Putamen (tissue), 1 donor: ENCODE measurements at regions not wholly inside any gene's neighbourhood (a gene's known extent, or its start where the extent isn't known, plus 50 kb on each side); places are given as distances from the start of the nearest gene placed in this dataset.

Source experiments
- DNase-seq: peaks from one replicate; pipeline ENCODE4 v3.0.0-alpha.2; 2016; ENCODE audit warnings: low spot score

- DNase-seq = no peak
Observed at GRCh38 chr7:108973075-108973474, 403.4 kb downstream of the DNAJB9 start.

DNA sequence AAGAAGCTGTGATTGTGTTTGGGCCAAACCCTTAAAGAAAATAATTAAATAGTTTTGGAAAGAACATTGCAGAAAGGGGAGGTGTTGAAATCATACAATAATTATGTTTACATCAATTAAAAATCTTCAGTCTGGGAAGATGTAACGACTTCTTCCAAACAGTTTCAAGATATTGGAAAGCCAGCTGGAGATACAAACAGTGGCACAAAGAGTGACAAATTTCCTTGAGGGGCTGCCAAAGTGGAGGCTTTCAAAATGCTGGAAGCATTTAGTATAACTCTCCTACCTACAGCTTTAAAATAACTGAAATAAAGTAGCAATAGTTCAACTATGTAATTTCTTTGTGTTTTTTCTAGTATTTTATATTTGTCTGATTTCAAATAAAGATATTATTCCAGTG, 405.0 kb downstream of the DNAJB9 start:
- DNase-seq = no peak

GRCh38 chr7:108985037-108985436, 415.4 kb downstream of the DNAJB9 start:
- no peak for DNase-seq

DNA sequence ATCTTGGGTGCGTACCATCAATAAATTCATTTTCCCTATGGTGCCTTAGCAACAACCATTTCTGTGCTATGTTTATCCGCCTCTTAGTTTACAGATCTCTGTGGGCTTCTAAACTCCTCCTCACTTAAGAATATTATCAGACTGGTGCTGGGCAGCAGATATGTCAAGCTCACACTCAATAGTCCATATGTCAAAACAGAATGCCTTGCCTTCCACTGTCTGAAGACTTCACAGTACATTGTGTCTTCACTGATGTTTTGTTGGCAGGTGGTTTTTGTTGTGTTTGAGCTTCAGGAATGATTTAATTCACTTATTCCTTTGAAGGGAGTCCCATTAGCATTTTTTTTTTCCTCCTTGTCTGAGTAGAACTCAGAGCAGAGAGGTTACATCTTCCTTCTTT, 419.6 kb downstream of the DNAJB9 start:
- DNase-seq = no peak

DNA sequence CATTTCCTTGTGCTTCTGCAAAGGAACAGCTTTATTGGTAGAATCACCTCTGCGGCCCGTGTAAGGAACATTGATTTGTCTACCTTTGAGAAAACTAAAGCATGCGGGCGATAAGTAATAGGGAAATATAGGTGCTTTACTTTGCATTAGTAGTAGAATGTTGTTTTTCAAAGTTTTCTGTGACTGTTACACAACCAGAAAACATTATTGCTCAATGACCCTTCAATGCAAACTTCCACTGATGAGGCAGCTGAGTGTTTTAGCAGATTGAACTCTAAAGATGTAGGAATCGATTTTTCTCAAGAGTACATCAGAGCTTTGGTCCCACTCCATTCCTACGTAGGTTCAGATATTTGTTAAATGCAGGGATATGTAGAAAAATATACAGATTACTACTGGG, 427.8 kb downstream of the DNAJB9 start:
- no peak for DNase-seq

- DNase-seq = no peak
Observed at GRCh38 chr7:109003742-109004141, 434.1 kb downstream of the DNAJB9 start.

DNA sequence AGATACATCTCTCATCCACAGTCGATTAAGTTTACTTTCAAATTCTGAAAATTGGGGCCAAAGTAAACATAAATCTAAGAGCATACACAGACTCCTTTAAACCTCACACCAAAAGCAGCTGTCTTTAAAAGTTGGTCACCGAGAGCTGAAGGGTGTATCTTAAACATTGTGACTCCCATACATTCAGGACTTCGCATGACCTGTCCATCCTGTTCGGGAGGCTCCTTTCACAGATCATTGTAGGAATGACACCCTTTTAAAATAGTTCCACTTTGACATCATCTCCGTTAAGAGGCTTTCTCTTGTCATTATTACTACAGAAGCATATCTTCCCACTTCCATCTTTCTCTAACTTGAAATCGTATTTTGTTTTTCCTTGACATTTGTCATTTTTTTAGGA, 440.0 kb downstream of the DNAJB9 start:
- DNase-seq = no peak

DNA sequence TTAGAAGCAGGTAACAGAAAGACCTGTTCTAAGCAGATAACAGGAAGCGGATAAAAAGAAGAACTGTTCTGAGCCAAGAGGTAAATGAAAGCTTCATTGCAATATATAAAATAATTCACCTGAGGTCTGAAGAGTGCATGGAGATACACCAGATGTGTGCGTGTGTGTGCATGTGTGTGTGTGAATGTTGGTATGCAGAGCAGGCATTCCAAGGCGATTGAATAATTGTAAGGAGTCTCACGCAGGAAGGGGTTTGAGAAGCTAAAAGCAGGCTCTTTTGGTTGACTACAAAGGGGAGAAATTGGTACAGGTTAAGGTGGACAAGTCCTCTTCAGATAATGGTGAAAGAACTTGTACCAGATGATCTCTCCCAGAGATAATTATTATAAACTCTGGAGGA, 450.6 kb downstream of the DNAJB9 start:
- DNase-seq = no peak

GRCh38 chr7:109021390-109021789, 451.7 kb downstream of the DNAJB9 start:
- no peak for DNase-seq

DNA sequence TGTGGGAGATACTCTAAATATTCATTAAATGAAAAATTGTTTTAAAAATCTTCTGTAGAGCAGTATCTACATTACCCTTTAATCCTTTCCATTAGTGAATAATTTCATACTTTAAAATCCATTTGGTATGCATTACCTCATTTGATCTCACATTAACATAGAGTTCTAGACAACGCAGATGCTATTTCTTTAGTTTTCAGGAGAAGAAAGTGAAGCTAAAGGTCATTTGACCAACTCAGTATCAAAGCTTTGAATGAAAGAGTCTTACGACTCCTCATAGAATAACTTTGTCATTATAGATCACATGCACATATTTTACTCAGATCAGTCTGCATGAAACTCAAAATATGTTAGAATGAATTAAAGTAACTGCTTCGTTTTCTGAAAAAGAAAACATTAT, 460.2 kb downstream of the DNAJB9 start:
- DNase-seq = no peak

DNA sequence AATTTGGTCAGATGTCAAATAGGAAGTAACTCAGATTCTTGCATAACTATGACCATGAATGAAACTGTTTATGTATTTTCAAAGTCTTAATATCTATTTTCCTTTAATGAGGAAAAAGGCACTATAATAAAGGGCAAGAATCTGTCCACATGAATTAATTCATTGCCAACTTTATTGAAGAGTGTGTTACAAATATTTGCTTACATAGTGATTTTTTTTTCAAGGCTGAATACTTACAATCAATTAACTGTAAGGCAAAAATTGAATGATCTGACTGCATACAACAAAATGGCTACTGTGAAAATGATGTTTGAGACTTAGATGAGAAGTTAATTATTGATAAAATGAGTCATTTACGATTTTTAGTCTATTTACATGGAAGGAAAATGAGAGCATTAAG, 475.0 kb downstream of the DNAJB9 start:
- no peak for DNase-seq

DNA sequence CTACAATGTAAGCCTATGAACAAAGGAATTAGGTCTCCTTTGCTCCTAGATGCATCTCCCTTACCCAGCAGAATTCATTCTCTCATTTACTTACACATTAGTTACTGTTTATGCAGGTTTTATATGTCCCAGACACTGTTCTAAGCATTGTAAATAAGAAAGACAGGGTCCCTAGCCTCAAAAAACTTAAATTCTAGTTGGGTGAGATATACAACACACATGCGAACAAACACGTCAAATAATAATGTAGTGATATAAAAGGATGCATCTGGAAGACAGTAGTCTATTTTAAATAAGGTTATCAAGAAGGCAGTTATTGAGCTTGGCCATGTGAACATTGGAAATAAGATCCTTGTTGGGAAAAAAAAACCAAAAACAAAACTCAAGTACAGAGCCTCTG, 479.7 kb downstream of the DNAJB9 start:
- DNase-seq = no peak

- no peak for DNase-seq
Observed at GRCh38 chr7:109059089-109059488, 489.4 kb downstream of the DNAJB9 start.

DNA sequence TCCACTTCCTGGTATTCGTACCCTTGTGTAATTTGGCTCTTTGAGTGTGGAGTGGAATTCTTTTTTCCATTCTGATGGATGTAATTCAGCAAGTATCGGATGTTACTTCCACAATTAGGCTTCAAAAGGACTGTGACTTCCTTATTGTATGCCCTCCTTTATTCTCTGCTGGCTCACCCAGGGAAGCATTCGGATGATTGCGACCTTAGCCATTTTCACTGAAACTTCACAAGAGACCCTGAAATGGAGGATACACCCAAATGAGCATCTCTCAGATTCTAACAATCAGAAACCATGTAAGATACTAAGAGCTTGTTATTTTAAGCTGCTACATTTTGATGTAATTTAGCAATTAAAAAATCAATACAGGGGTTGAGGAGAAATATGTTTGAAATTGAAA, 493.1 kb downstream of the DNAJB9 start:
- no peak for DNase-seq

DNA sequence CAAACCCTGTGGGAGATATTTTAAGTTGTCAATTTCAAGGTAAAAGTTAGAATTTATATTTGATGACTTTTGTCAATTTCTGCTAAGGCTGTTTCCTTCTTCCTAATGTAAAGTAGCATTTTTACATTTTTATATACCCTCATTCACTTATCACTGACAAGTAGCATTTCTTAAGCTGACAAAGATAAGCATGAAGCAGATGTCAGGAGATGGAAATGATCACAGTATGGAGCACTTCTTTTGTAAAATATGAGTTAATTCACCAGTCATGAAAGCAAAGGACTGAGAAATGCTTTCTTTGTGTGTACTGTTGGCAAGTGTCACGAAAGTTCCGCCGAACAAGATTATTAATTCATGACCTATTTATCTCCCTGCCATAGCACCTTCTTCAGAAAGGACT, 503.9 kb downstream of the DNAJB9 start:
- no peak for DNase-seq

- DNase-seq = no peak
Observed at GRCh38 chr7:109076396-109076972, 506.8 kb downstream of the DNAJB9 start.

DNA sequence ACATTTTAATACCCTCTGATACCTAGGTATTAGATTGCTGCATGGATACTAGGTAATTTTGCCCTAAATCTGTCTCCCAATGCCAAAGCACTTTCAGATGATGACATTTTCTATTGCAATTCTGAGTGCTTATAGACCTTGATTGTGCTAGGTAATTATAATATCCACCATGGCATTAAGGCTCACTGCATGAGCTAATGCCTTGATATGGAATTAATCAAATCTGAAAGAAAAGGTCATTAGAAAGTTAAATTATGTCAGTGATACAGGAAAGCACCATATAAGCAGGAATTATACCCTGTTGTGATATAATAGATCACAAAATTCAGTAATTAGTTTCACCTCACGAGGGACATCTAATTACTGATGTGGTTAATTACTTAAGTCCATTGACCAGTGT, 521.4 kb downstream of the DNAJB9 start:
- DNase-seq = no peak

DNA sequence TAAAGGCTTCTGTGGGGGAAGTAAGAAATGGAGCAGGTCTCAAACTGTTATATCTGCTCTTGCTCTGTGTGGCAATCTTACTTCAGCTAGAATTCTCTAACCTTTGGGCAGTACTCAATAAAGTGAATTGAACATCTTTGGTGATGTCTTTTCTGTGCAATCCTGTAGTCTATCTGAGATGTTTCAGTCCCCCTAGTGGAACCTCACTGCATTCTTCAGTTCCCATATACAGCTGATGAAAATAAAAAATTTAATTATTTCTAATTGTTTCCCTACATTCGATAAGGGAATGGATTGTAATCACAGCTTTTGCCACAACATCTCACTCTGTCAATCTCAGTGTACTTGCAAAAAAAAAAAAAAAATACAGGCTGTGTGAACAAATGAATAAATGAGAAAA, 522.6 kb downstream of the DNAJB9 start:
- DNase-seq = no peak

DNA sequence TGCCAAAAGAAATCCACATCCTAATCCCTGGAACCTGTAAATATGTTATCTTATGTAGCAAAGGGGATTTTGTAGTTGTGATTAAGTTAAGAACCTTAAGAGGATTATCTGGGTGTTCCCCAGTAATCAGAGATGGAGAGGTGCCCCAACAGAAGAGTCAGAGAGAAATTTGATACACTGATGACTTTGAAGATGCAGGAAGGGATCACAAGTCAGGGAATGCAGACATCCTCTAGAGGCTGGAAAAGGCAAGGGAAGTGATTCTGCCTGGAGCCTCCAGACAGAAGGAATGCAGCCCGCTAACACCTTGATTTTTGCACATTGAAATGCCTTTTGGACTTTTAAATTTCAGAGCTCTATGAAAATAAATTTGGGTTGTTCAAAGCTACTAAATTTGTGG, 531.7 kb downstream of the DNAJB9 start:
- no peak for DNase-seq

DNA sequence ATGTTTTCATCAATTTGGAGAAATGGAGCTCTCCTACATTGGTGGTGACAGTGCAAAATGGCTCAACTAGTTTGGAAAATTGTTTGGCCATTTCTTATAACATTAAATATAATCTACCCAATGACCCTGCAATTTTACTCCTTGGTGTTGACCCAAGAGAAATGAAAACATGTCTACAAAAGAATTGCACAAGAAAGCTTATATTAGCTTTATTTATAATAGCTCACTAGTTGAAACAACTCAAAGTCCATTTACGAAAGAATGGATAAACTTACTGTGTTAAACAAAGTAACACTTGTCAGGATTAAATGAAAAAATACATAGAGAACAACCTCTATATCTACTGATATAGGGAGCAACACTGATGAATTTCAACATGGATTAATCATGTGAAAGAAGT, 539.9 kb downstream of the DNAJB9 start:
- no peak for DNase-seq

GRCh38 chr7:109111086-109111485, 541.4 kb downstream of the DNAJB9 start:
- DNase-seq = no peak

DNA sequence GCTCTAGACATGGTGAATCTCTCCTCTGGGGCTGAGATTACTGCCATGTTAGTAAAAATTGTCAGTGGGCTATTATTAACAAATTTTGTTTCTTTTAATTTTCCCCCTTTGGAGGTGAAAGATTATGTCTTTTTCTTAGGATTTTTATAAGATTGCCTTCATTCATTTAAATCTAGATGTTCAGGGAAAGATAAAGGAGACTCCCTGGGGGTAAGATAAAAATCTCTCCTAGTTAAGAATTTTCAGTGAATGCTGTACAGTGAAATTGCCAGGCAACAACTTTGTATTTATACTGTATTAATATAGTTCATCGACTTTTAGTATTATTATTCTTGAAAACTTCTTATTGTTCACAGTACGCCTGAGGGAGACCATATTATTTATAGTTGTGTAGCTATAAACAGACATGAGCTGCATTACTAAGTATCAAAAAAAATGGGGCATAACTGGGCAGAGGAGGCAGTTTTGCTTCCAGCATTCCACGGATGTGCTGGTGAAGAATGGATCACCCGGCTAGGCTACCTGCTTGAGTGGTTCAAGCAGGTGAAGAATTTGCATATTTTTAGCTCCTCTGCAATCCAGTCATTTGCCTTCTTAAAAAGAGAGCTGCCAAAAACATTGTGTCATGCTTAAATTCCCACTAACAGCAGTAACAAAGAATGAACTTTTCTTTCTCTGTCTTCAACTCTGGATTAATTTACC, 552.1 kb downstream of the DNAJB9 start:
- no peak for DNase-seq

DNA sequence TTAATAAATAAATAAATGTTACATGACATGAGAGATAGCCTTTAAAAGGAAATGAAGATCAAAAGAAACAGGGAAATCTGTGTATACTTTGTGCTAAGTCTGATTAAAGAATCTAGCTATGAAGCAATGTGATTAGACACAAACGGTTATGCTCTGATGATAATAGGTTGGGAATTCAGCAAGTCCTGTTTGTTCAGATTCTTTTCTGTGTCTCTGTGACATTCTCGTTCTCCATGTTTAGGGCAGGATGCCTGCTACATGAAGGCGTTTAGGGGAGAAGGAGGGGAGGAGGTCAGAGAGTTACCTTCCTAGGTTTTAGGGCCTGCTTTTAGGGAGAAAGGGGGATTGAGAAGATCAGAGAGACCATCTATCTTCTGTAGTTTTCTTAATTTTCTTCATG, 555.3 kb downstream of the DNAJB9 start:
- no peak for DNase-seq

GRCh38 chr7:109126404-109127050, 556.9 kb downstream of the DNAJB9 start:
- no peak for DNase-seq
